GM10266 (cell line): ENCODE measurements at regions not wholly inside any gene's neighbourhood (a gene's known extent, or its start where the extent isn't known, plus 50 kb on each side); places are given as distances from the start of the nearest gene placed in this dataset.

ENCODE experiments used
- DNase-seq: peaks from one replicate; pipeline ENCODE4 v3.0.0; 2012; ENCODE audit errors: extremely low spot score
- TF ChIP-seq, protein P1 (sequence below): IDR thresholded peaks from 2 replicates; pipeline ENCODE4 v1.5.1; 2012; ENCODE audit warnings: mild to moderate bottlenecking, low read depth; ENCODE audit not compliant: control insufficient read depth, insufficient read depth; ENCODE audit errors: missing control alignments

DNA sequence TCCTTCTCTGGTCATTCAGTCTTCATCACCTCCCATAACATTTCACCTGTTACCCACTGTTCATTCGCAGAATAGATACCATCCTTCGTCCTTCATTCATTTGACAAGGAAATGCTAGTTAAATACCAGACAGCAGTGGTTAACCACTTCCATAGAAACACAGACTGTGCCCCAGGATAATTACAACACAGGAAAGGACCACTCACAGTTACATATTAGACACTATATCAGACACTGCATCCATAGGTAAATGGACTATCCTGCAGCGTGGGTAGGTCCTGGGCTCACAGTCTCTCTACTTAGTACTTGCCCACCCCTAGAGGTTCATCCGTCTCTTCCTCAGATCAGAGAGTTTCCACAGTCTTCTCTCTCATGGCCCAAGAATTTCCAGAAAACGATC lies 1044.6 kb downstream of the VRK1 start:
- TF ChIP-seq, protein P1, sequence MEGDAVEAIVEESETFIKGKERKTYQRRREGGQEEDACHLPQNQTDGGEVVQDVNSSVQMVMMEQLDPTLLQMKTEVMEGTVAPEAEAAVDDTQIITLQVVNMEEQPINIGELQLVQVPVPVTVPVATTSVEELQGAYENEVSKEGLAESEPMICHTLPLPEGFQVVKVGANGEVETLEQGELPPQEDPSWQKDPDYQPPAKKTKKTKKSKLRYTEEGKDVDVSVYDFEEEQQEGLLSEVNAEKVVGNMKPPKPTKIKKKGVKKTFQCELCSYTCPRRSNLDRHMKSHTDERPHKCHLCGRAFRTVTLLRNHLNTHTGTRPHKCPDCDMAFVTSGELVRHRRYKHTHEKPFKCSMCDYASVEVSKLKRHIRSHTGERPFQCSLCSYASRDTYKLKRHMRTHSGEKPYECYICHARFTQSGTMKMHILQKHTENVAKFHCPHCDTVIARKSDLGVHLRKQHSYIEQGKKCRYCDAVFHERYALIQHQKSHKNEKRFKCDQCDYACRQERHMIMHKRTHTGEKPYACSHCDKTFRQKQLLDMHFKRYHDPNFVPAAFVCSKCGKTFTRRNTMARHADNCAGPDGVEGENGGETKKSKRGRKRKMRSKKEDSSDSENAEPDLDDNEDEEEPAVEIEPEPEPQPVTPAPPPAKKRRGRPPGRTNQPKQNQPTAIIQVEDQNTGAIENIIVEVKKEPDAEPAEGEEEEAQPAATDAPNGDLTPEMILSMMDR = no peak
- no peak for DNase-seq

DNA sequence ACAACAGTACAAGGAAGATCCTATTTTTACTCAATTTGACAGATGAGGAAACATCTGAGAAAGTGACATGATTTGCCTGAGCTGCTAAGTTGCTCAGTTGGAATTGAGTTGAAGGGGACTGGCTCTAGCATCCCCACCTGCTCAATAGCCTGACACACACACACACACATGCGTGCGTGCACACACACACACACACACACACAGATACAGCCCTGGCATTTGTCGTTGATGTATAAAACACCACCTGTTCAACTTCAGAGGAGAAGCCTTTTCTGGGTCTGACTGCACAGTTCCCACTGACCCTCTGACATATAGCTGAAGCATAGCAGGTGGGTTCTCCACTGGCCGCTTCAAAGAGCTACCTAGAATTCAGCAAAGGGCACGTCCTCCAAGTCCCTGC lies 1045.9 kb downstream of the VRK1 start:
- DNase-seq = no peak

DNA sequence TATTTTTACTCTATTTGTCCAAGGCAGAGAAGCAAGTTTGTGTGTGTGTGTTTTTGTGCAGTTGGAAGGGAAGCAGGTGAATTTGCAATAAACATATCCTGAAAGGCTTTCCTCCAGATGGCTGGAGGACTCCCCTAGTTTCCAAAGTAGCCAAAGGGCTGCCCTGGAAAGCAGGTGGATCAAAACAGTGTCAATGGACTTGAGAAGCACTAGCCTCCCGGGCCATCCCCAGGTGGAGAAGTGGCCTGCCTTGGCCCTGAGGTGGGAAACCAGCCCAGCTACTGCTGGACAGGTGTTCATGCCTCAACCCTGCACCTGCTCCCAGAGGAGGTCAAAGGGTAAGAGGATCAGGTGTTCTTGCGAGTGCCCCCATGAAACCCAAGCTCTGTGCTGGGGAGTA lies 1046.9 kb downstream of the VRK1 start:
- TF ChIP-seq, protein P1 = no peak
- DNase-seq = no peak

More for the DNA sequence above, 1045.9 kb downstream of the VRK1 start:
- TF ChIP-seq, protein P1 = no peak

DNA sequence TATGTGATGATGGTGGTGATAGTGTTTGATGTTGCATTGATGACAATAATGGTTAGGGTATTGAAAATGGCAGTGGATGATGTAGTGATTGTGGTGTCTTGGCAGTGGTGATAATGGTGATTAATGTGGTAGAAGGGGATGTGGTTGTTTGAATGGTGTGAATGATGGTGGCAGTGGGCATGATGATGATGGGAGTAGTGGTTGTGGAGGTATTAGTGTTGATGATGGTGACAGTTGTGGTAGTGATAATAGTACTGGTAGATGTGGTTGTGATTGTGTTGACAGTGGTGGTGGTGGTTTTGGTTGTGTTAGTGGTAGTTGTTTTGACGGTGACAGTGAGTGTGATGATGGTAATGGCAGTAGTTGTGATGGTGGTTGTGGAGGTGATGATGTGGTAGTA lies 1049.0 kb downstream of the VRK1 start:
- TF ChIP-seq, protein P1 = no peak
- DNase-seq = no peak

DNA sequence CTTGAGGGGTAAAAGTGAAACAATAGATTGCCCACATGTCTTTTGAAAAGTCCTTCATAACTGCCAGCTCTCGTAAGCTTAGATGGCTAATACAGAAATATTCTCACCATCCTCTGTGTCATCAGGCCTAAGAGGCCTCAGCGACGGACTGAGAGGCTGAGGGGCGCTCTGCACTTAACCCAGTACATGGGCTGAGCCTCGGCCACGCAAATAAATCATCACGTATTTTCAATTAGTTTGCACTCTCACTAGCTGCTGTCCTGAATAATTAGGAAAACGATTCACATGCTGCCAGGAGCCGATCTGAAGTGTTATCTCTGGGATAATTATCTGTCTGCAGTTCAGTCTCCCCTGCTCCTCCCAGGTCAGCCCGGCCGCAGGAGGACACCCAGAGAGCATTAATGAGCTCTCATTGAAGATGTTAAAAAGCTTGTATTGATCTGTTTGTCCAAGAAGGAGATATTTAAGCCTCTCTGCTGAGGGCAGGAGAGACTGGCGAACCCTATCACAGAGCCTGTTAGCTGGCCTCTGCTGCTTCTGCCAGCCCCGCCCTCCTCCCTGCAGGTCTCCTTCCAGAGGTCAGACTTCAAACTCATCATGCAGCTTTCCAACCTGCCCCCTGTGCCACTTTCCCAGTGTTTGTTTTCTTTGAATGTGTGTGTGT lies 1051.3 kb downstream of the VRK1 start:
- TF ChIP-seq, protein P1 = no peak
- DNase-seq = no peak

DNA sequence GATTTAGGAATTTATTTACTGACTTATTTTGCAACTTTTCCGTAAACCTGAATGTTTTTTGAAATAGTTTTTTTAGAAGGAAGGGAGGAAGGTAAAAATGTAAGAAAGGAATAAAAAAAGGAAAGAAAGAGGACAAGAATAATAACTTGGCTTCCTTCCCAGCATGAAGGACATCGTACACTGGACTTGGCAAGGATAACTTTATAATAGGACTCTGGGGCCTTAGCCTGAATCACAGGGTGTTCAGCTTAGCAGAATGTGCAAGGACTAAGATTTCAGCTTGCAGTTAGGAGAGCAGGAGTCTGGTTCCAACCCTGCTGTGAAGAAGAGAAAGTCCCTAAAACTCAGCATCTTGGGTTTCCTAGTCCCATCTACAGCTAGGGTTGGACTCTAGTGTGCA lies 1053.3 kb downstream of the VRK1 start:
- TF ChIP-seq, protein P1 = no peak

DNA sequence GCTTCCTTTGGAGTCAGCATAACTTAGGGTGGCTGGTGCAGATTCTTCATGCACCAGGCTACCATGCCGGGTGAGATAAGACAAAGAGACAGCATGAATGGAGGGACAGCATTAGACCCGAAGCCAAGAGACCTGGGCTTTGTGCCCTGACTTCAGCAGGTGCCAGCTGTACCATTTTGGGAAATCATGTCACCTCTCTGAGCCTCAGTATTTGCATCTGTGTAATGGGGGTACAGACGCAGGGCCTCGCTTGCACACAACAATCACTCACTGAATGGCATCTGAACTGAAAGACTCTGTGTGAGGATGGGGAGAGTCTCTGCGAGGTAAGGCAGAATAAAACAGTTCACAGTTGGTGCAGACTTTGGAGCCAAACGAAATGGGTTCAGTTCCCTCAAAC lies 1053.7 kb downstream of the VRK1 start:
- TF ChIP-seq, protein P1 = no peak
- DNase-seq = no peak

More for the DNA sequence above, 1053.3 kb downstream of the VRK1 start:
- no peak for DNase-seq
